HG03095 (cell line): ENCODE measurements at regions not wholly inside any gene's neighbourhood (a gene's known extent, or its start where the extent isn't known, plus 50 kb on each side); places are given as distances from the start of the nearest gene placed in this dataset.

Experiments used
- ATAC-seq: cut with Tn5 transposase; IDR thresholded peaks from one replicate; pipeline ENCODE4 v1.9.1; 2021; ENCODE audit warnings: moderate library complexity; ENCODE audit not compliant: unreplicated experiment

DNA sequence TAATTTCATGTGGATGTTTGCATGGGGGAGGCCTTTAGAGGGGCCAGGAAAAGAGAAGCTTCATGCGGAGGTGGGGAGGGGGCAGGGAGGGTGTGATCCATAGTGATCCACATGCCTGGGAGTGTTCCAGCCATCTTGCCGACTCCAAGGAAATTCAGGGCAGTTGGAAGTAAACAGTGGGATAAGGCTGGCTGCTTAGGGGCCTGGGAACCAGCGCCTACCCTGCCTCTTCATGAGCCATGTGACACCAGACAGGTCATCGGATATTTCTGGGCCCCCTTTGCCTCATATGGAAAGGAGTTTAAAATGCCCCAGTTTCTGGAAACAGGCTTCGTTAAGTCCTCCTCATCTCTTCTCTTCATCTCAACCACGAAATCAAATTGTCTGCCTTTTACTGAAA, 983.2 kb downstream of the BCL11B start:
- ATAC-seq: no peak

DNA sequence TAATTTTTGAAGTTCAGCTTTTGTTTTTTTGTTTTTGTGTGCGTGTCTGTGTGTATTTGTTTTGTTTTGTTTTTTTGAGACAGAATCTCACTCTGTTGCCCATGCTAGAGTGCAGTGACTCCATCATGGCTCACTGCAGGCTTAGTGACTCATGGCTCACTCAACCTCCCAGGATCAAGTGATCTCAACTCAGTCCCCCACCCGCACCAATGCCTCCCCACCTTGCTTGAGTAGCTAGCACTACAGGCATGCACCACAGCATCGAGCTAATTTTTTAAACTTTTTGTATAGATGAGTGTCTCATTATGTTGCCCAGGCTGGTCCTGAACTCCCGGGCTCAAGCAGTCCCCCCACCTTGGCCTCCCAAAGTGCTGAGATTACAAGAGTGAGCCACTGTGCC, 981.4 kb downstream of the BCL11B start:
- ATAC-seq: no peak

DNA sequence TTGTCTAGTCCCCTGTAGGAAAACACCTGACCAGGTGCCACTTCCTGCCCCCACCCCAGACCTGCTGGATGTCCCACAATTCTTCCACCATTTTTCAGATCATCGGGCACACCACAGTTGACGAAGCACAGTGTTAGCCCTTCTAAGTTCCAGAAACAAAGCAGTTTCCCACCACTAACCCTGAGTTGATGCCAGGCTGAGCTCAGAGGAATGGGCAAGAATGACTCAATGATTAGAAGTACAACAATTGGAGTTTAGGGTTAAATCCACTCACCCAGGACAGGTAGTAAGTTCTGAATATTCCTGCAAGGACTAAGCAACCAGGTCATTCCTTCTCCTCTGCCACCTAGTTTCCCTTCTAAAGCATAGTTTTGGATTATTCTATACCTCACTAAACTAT, 979.8 kb downstream of the BCL11B start:
- no peak for ATAC-seq

DNA sequence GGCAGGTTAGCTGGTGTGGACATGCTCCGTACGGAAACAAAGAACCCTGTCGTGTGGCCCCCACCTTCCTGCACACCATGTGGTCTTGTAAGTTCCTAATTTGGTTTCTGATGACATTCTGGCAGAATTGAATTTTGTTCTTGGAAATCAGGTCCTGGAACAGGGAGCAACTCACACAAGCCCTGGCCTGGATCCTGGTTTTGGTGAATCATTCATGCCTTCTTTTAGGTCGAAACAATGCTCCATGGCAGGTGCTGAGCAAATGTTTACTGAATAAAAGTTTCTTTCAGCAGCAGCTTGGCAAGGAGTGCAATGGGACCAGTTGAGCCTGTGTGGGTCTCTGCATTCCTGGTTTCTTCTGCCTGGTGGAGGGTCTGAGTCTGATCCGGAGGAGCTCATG, 978.4 kb downstream of the BCL11B start:
- ATAC-seq: no peak

DNA sequence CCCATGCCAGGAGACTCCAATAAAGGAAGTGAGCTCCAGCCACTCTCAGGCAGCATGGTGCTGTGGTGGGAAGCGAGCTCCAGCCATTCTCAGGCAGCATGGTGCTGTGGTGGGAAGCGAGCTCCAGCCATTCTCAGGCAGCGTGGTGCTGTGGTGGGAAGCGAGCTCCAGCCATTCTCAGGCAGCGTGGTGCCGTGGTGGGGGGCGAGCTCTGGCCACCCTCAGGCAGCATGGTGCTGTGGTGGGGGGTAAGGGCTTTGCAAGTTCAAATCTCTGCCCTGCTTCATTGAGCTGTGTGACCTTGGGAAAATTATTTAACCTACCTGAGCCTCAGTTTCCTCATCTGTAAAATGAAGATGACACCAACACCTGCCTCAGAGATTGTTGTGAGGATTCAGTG, 975.1 kb downstream of the BCL11B start:
- no peak for ATAC-seq

DNA sequence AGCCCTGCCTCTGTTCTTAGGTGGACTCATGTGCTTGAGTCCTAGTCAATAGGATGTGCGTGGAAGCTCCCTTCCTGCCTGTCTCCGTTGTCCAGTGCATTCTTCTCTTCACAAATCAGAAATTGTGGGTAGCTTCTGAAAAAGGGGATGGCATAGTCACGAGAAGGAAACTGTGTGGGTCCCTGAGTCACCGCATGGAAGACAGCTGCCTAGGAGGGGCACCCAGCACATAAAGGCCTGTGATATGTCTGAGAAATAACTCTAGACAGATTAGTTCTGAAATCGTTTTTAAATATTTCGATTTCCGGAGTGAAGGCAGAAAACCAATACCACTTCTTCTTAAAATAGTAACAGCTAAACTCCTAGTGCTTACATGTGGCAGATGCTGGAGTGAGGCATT, 974.4 kb downstream of the BCL11B start:
- no peak for ATAC-seq

DNA sequence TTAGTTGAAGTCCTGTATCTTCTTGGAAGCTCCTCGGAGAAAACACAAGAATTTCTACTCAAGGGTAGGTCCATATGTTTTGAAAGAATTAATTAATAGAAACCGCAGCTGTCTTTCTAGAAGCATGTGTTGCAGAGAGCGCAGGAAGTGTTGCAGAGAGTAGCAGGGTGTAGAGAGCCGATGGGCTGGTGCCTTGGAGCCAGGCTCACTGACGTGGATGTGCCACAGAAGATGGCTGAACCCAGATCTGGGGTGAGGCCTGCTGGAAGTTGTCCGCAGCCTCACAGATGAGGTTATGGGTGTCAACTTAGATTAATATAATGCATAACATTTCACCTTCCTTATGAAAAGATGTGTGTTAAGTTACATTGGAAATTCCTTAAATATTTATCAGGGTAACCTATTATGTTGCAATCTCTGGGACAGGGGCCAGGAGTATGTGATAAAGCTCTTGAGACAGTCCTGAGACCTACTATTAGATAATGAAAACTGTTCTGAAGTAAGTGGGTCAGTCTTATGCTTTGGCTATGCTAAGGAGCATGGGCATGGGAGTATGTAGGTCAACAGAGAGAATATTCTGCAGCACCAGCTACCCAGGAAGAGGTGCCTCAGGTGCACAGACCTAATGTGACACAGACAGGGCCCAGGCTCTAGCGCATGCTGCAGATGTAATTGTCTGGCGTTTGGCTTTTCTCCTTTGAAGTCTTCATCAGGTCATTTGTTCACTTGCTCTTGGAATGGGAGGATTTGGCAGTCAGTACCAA, 973.3 kb downstream of the BCL11B start:
- no peak for ATAC-seq

DNA sequence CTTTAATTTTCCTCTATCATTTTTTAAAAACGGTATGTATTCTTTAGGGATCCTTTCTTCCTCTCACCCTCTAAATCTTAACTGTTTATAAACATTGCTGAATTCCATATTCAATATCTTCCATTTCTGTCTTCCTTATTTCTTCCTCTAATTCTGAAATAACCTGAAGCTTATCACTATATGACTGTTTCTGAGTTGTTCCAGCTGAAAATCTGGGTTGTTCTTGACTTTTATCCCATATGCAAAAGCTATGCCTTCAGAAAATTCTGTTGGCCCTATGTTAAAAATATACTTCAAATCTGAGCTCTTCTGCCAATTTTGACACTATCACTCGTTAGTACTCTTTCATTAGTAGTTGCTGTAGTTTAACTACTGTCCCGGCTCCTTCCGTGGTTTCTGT, 970.3 kb downstream of the BCL11B start:
- no peak for ATAC-seq

DNA sequence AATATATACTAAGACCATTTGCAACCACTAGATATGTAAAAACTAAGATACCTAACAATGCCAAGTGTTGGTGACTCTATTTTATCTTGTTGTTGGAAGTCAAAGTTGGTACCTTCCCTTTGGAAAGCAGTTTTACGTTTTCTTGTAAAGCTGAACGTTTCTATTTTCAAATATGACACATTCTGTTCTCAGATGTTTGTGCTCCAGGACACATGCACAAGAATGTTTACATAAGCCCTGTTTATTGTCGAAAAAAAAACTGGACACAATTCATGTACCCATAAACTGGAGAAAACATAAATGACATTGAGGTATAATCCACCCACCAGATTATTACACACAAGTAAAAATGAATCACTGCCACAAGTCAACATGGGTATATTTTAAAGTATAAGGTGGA, 967.4 kb downstream of the BCL11B start:
- no peak for ATAC-seq

DNA sequence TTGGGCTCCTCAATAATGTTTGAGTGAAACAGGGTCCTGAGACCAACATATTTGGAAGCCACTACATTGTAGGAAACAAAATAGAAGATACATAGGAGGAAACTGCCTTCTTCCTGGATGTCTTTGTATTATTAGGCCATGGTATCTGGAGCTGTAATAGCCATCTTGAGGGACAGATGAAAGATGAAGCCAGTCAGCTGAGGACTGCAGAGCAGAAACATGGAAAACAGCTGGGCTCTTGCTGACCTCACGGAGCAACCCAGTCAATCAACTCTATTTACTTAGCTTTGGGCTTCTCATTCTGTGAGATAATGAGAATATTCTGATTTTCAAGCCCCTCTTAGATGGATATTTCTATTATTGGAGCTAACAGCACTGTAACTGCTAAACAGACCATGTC, 962.4 kb downstream of the BCL11B start:
- no peak for ATAC-seq

DNA sequence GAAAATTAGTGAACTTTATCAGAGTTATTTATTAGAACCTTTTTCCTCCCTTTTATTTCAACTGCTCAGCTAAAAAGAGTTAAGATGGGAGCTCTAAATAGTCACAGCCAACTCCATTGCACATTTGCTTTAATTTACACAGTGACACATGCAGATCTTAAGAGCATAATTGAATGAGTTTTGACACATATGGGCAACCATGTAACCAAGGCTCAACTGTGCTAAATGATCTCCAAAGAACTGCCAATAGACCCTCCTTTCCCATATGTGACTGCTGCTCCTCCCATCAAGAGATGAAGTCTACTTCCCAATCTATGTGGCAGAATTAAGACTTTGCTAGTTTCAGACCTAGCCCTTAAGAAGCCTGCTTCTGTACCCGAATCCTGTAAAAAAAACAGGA, 960.0 kb downstream of the BCL11B start:
- ATAC-seq: no peak

DNA sequence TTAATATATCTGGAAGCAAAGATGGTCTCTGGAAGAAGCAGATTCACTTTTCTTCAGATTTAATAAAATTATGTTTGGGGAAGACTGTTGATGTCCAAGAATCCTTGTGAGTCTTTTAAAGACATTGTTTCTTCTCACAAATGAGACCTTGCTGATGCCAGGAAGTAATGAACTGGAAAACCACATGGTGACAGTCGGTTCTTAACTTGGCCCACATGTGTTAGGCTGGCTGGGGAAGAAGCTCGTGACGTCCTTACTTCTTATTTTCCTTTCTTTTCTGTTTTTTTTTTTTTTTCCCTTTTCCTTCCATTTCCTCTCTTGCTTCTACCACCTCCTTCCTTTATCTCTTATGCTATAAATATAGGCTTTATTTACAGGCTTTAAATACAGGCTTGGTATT, 950.2 kb downstream of the BCL11B start:
- no peak for ATAC-seq

DNA sequence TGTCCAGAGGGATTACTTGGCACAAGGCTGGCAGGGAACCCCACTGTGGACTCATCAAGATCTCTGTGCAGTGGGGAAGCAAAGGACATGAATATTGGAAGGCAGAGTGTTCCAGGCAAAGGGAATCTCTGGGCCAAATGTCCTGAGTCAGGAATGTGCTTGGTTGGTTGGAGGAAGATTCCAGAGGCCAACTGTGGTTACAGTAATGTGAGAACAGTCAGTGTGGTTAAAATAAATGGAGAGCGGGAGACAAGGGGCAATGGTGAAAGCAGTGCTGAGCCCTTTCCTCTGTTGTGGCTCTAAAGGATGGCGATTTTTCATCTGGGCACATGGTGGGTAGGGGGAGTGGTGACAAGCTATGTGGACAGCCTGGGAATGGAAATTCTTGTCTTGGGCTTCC, 948.2 kb downstream of the BCL11B start:
- ATAC-seq: no peak

DNA sequence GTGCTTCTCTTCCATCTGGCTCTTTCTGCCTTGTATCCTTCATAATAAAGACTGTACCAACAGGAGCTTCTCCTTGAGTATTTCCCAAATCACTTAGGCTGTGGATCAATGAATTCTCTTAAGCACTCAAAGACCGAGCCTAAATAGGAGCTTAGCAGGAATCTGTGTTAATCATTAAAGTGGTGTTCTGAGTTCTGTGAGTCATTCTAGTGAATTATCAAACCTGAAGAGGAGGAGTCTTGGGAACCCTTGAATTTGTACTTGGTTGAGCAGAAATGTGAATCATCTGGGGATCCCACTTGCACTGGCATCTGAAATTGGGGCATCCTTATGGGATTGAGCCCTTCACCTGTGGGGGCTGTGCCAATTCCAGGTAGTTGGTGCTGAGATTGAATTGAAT, 946.2 kb downstream of the BCL11B start:
- no peak for ATAC-seq

DNA sequence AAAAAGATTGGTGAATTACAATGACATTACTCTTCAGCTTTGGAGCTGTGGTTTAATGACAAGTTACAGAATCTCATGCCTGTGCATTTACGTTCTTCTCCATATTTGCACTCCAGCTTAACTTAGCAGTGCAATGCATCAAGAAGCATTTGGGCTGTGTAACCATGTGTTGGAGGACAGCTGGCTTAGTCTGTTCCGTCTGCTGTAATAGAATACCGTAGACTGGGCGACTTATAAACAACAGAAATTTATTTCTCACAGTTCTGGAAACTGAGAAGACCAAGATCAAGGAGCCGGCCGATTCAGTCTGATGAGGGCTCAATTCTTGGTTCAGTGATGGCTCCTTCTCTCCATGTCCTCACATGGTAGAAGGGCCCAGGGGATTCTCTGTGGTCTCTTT, 943.5 kb downstream of the BCL11B start:
- no peak for ATAC-seq

DNA sequence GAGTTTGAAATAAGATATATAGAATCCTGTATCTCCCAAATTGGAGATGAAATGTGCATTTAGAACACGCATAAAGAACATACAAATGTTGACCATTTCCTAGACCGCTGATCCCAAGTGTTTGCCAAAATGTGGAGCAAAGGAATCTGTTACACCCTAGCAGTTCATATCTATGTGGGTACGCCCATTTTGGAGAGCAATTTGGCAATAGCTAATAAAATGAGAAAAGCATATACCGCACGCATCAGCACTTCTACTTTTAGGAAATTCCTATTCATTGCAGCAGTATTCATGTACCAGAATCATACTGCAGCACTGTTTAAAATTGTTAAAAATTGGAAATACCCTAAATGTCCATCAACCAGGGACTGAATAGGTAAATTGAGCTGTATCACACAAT, 937.8 kb downstream of the BCL11B start:
- no peak for ATAC-seq

DNA sequence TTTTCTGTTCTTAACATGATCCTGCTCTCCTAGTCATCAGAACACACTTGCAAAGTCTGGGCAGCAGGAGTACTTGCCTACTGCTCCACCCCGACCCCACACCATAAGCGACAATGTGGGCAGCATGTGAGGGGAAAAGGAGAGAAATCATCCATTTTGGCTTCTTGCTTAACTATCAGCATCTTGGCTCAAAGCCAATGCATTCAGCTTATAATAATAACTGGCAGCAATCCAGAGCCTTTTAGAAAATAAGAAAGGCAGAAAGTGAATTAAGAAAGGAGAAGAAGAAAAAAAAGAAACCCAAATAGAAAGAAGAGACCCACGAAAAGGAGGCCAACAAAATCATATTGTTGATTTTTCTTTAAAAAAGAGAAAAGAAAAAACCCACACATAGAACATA, 930.8 kb downstream of the BCL11B start:
- no peak for ATAC-seq

DNA sequence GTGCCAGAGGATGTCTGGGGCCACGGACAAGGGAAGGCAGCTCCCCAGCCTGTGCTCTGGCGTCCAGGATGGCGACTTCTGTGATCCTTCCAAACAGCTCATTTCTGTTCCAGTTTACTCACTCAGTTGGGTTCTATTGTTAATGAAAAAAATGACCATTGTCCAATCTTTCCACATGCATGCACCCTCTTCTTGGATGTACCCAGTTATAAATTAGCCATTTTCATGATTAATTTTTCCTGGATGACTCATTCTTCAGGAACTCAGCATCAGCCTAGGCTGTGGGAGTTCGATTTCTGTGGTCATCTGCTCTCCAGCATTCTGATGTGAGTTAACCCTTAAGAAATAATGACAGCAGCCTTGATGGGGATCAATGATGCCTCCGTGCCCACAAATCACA, 926.8 kb downstream of the BCL11B start:
- ATAC-seq: no peak

DNA sequence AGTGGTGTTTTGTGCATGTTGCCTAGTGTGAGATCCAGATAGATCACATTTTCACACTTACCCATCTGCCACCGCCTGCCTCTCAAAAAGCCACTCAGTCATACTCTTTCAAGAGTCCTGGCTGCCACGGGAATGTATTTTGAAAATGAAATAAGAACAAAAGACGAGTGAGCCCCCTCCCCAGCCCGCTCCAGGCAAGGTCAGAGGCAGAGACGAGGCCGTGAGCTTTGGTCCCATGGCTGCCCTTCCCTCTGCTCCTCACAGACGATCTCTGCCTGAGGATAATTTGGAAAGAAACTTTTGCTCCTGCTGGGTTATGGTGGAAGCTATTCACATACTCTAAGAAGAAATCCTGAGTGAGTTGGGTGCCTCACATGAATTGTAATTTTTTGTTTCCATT, 924.3 kb downstream of the BCL11B start:
- no peak for ATAC-seq

DNA sequence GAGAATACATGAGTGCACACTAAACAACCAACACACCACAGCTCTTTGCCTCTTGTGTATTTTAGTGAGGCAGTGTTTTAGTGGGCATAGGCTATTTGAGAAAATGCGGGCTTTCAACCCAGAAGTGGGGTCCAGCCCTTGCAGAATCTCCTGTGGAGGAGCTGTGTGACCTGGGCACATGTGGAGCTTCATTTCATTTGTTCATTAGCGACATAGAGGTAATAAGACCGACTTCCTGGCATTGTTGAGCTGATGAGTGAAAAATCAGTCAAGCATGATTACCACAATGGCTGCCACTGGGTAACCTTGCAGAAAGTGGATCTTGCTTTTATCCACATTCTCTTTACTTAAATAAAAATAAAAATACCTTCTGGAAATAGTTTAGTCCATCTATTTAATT, 923.5 kb downstream of the BCL11B start:
- no peak for ATAC-seq

DNA sequence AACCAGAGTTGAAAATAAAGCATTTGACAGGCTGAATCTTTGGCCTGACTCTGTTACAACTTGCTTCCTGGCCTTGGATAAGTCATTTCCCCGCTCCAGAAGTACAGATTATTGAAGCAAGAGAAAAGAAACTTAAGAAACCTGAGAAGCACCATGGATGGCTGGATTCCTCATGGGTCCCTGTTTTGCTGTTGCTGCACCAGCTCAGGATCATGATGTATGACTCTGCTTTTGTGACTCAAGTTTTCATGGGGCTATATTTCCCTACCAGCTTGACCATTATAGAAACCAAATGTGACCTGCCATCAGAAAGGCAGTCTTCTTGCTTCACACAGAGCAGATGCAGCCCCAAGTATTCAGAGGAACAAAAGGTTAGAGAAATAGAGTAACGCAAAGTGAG, 921.8 kb downstream of the BCL11B start:
- no peak for ATAC-seq

DNA sequence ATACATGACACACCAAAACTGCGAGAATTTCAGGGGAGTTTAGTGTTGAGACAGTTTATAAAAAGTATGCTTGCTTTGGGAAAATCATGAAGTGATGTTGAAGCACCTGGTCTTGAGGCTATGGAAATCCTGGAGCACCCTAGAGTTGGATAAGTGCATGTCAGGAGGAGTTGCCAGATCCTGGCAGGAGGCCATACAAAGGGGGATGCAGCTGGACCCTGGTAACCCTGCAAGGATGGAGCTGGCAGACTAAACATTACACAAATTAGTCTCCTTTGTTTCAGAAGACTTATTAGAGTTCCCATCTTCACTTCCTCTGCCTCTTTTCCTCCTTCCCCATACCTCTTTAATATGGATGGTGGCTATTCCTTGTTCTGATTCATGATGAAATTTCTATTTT, 907.0 kb downstream of the BCL11B start:
- no peak for ATAC-seq

DNA sequence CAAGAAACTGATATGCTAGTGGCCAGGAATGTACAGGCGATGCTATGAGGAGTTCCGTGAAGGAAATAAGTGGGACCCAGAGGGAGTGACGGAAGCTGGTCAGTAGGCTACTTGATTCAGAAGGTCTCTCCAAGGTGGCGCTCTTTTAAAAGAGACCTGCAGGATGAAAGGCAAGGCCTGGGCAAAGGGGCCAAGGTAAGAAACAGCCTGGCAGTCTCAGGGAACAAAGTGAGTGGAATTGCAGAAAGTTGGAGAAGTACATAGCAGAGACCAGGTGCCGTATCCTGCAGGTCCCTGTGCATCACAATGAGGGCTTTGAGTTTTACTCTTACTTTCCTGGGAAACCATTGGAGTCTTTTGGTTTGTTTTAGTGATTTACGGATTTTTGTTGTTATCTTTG, 905.6 kb downstream of the BCL11B start:
- ATAC-seq: no peak
